HG03060 (cell line): ENCODE measurements at regions not wholly inside any gene's neighbourhood (a gene's known extent, or its start where the extent isn't known, plus 50 kb on each side); places are given as distances from the start of the nearest gene placed in this dataset.

ENCODE experiments used
- ATAC-seq: cut with Tn5 transposase; IDR thresholded peaks from one replicate; pipeline ENCODE4 v1.9.1; 2021; ENCODE audit warnings: low read depth, moderate number of reproducible peaks; ENCODE audit not compliant: unreplicated experiment

- ATAC-seq: no peak
Measured at GRCh38 chr18:46338766-46339165, 234.6 kb downstream of the HAUS1 start.

GRCh38 chr18:46340716-46341115 lies 236.5 kb downstream of the HAUS1 start:
- no peak for ATAC-seq

GRCh38 chr18:46341986-46342525 lies 237.9 kb downstream of the HAUS1 start:
- ATAC-seq: no peak

- no peak for ATAC-seq
Measured at GRCh38 chr18:46343456-46343855, 239.3 kb downstream of the HAUS1 start.

- ATAC-seq: no peak
Measured at GRCh38 chr18:46343931-46344372, 239.8 kb downstream of the HAUS1 start.

DNA sequence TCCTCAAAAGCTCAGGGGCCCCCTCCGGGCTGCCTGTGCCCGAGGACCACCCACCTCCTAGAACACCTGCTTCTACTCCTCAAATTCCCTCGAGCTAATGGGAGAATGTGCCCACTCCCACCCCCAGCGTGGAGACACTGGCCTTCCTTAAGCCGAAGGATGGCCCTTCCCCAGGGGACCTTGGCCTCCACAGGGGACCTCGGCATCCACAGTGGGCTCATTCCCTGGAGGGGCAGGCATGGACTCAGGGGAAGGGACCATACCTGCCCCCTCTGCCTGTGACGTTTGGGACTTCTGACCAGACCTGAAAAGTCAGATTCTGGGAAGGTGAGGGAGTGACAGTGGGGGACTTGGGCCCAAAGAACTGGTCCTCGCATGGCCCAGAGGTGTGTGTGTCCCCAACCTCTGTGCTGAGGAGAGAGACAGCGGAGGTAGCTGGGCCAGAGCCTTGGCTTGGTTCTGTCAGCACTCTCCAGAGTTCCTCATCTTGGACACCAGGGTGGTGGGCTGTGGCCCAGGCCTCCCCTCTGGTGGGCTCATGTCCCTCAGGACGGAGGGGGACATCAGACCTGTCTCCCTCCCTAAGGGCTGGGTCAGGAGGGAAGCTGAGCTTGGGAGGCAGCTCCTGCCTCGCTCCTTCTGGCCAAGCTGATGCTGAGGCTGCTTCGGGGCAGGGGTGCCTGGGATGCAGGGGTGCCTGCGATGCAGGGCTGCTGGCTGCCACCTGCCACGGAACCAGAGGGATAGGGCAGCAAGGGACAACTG lies 240.4 kb downstream of the HAUS1 start:
- ATAC-seq: no peak

DNA sequence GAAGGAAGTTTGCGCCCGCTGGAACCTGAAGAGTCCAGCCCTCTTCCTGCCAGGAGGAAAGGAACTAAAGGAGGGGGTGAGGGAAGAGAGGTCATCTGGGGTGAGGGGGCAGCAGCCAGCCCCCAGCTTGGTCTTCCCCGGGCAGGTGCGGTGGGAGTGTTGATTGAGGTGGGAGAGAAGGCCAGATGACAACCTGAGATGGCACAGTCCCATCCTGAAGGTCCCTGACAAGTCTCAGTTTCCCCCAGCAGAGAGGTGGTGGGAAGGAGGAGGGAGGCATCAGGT lies 240.9 kb downstream of the HAUS1 start:
- ATAC-seq: no peak

DNA sequence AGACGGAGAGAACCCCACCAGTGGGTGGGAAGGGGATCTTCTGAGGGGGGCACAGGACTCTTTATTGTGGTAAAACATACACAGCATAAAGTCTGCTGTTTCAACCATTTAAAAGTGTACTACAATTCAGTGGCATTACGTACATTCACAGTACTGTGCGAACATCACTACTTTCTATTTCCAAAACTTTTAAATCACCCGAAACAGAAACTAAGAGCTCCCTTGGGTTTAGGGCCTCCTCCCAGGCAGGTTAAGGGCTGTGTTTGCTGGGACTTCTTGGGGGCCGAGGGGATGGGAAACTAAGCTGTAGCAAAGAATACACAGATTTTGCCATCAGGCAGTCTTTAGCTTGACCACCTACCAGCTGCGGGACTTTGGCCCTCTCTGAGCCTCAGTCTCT lies 242.0 kb downstream of the HAUS1 start:
- ATAC-seq: no peak

- ATAC-seq: no peak
Measured at GRCh38 chr18:46346896-46347630, 242.9 kb downstream of the HAUS1 start.

DNA sequence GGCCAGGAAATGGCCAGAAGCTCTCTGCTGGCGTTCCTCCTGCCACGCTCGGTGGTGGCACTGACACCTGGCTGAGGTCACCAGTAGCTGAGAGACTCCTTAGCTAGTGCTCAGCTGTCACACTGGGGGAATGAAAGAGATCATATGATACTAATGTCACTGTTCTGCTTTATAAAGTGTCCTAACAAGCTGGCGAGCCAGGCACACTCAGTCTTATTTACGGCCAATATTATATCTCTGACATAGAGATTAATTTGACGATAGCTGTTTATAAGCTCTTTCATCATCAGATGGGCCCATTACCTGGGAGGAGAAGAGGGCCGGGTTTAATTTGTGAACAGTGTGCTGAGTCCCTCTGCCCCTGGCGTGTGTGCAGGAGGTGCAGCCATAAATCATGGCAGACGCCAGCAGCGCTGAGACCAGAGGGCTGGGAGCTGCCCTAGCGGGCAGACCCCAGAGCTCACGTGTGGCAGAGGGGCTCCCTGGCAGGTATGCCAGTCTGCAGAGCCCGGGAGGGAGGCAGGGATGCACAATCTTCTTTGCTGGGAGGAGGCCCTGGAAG lies 246.5 kb downstream of the HAUS1 start:
- ATAC-seq: no peak

GRCh38 chr18:46352520-46353250 lies 248.5 kb downstream of the HAUS1 start:
- no peak for ATAC-seq

GRCh38 chr18:46353460-46353859 lies 249.3 kb downstream of the HAUS1 start:
- no peak for ATAC-seq

DNA sequence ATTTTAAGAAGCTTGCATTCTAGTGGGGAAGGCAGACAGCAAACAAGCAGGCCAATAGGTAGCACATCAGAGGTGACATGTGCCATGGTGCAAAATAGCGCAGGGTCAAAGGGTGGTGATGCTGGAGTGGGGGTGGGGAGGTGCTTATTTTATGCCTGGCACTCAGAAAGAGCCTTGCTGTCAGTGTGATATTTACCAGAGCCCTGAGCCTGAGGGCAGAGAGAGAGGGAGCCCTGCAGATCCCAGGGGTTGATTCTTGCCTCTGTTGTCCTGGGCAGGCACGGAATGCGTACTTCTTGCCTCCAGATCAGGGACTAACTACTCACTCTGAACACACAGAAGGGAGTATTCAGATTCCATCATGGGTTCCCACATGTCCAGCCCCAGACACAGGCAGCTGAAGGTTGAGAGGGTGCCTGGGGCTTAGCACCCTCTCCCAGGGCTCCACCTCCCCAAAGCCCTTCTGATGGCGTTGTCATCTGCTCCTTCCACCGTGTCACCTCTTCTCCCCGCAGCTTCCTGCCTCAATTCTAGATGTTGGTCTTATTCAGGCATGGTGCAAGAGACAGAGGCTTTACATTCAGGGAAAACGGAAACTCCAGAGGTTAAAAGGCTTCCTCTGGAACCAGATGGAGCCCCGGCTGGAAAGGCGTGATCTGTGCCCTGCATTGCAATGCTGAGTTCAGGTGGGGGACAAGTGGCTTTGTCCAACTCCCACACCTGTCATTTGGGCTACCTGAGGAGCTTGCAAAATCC lies 252.3 kb downstream of the HAUS1 start:
- ATAC-seq: no peak

DNA sequence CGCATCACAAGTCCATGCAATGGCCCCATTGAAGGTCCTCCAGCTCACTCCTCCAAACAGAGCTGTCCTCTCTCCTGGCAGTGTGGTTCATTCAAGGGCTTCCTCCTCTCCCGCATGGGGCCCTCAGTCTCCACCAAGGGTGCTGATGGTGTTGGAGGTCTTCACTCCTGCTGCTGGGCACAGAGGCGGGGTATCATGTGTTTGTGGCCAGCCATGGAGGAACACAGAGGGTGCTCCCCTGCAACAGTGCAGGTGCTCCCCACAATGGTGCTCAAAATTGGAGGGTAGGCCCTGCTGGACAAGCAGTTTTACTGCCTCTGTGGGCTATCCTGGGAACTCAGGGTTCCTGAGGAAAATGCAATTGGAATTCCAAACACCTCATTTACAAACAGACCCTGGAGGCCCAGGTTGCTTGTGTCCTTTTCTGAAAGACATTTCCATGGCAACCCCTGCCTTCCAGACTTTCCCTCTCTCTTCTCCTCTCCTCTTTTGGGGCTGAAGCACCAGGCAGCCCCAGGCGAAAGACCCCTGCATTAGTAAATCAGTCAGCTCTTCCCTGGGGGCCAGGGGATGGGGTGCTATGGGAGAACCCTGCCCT lies 256.0 kb downstream of the HAUS1 start:
- ATAC-seq: no peak

- ATAC-seq: no peak
Measured at GRCh38 chr18:46360866-46361265, 256.7 kb downstream of the HAUS1 start.

- no peak for ATAC-seq
Measured at GRCh38 chr18:46362533-46362932, 258.3 kb downstream of the HAUS1 start.

GRCh38 chr18:46364048-46364447 lies 259.9 kb downstream of the HAUS1 start:
- ATAC-seq: no peak

GRCh38 chr18:46366201-46366600 lies 262.0 kb downstream of the HAUS1 start:
- ATAC-seq: no peak

- ATAC-seq: no peak
Measured at GRCh38 chr18:46366751-46367376, 262.7 kb downstream of the HAUS1 start.
